ENCODE measurements at regions not wholly inside any gene's neighbourhood (a gene's known extent, or its start where the extent isn't known, plus 50 kb on each side); places are given as distances from the start of the nearest gene placed in this dataset.

- TF ChIP-seq CTCF (IDR thresholded peaks at IDR 0.05) = no peak
- no peaks in the 10 kb centered on the region for H3K36me3 ChIP-seq
Observed at GRCh38 chr13:69459346-69459745, 648.3 kb upstream of the ATXN8OS start.

GRCh38 chr13:69458013-69458412 lies 649.6 kb upstream of the ATXN8OS start:
- no peaks in the 10 kb centered on the region for H3K4me1 ChIP-seq (ENCODE audit: control insufficient read depth in 1 of 2, low read depth in 2 of 2)
- H3K4me3 ChIP-seq = no peak overlapping the region
- H3K9me3 ChIP-seq = no peaks in the 10 kb centered on the region
- DNase-seq (ENCODE audit: low spot score) (no peak), ATAC-seq (ENCODE audit: insufficient number of reproducible peaks, low FRiP score, low read depth) (no peak)
- no peaks in the 10 kb centered on the region for H3K27me3 ChIP-seq (replicated peaks; ENCODE audit: insufficient read depth)
- no peaks in the 10 kb centered on the region for H3K36me3 ChIP-seq
- H3K27ac ChIP-seq = no peak overlapping the region
- TF ChIP-seq CTCF (IDR thresholded peaks at IDR 0.05) = no peak

More at GRCh38 chr13:69459346-69459745, 648.3 kb upstream of the ATXN8OS start:
- Histone ChIP-seq H3K9me3 (no peaks in the 10 kb centered on the region), H3K4me1 (ENCODE audit: control insufficient read depth in 1 of 2, low read depth in 2 of 2) (no peaks in the 10 kb centered on the region), H3K27me3 (replicated peaks; ENCODE audit: insufficient read depth) (no peaks in the 10 kb centered on the region), H3K4me3 (no peak overlapping the region), H3K27ac (no peak overlapping the region)
- DNase-seq (ENCODE audit: low spot score) (no peak), ATAC-seq (ENCODE audit: insufficient number of reproducible peaks, low FRiP score, low read depth) (no peak)

GRCh38 chr13:69450245-69450644 lies 657.4 kb upstream of the ATXN8OS start:
- no peak for TF ChIP-seq CTCF (IDR thresholded peaks at IDR 0.05)
- Histone ChIP-seq H3K4me1 (ENCODE audit: control insufficient read depth in 1 of 2, low read depth in 2 of 2) (no peaks in the 10 kb centered on the region), H3K27ac (no peak overlapping the region), H3K36me3 (no peaks in the 10 kb centered on the region), H3K27me3 (replicated peaks; ENCODE audit: insufficient read depth) (no peaks in the 10 kb centered on the region), H3K4me3 (no peak overlapping the region), H3K9me3 (no peaks in the 10 kb centered on the region)
- no peak for DNase-seq (ENCODE audit: low spot score)
- ATAC-seq (ENCODE audit: insufficient number of reproducible peaks, low FRiP score, low read depth) = no peak

GRCh38 chr13:69425235-69425634 lies 682.4 kb upstream of the ATXN8OS start:
- no peak for TF ChIP-seq CTCF (IDR thresholded peaks at IDR 0.05)
- no peaks in the 10 kb centered on the region for H3K27me3 ChIP-seq (replicated peaks; ENCODE audit: insufficient read depth)
- peaks cover 3% of the 10 kb centered on the region for H3K9me3 ChIP-seq
- DNase-seq (ENCODE audit: low spot score) (no peak), ATAC-seq (ENCODE audit: insufficient number of reproducible peaks, low FRiP score, low read depth) (no peak)
- H3K4me1 ChIP-seq (ENCODE audit: control insufficient read depth in 1 of 2, low read depth in 2 of 2) = no peaks in the 10 kb centered on the region
- H3K27ac ChIP-seq = no peak overlapping the region
- no peaks in the 10 kb centered on the region for H3K36me3 ChIP-seq
- no peak overlapping the region for H3K4me3 ChIP-seq

GRCh38 chr13:69423844-69424243 lies 683.8 kb upstream of the ATXN8OS start:
- peaks cover 3% of the 10 kb centered on the region for H3K9me3 ChIP-seq
- no peak for DNase-seq (ENCODE audit: low spot score)
- no peak overlapping the region for H3K4me3 ChIP-seq
- ATAC-seq (ENCODE audit: insufficient number of reproducible peaks, low FRiP score, low read depth) = no peak
- H3K4me1 ChIP-seq (ENCODE audit: control insufficient read depth in 1 of 2, low read depth in 2 of 2) = no peaks in the 10 kb centered on the region
- H3K27ac ChIP-seq = no peak overlapping the region
- no peaks in the 10 kb centered on the region for H3K27me3 ChIP-seq (replicated peaks; ENCODE audit: insufficient read depth)
- no peak for TF ChIP-seq CTCF (IDR thresholded peaks at IDR 0.05)
- H3K36me3 ChIP-seq = no peaks in the 10 kb centered on the region
